ENCODE measurements at regions not wholly inside any gene's neighbourhood (a gene's known extent, or its start where the extent isn't known, plus 50 kb on each side); places are given as distances from the start of the nearest gene placed in this dataset.

GRCh38 chr7:13322126-13322525 lies 634.7 kb downstream of the ARL4A start:
- TF ChIP-seq YY1 (IDR thresholded peaks at IDR 0.05; ENCODE audit: insufficient read depth, insufficient read length): no peak
- no peak for TF ChIP-seq ZNF274 (IDR thresholded peaks at IDR 0.05; ENCODE audit: low read depth, low read length)
